Panc1 (cell line): ENCODE measurements at regions not wholly inside any gene's neighbourhood (a gene's known extent, or its start where the extent isn't known, plus 50 kb on each side); places are given as distances from the start of the nearest gene placed in this dataset.

Source experiments
- ATAC-seq: fragments of 200-7000 bp; cut with Tn5 transposase; 2 replicates; pipeline ENCODE4 v1.9.1; 2020; ENCODE audit warnings: mild to moderate bottlenecking, moderate library complexity
- BruUV-seq: library from RNA; stranded (reverse); fragments of 400-500 nt; replicated peaks from 2 replicates; lab custom pipeline; 2021; lab: Mats Ljungman, UMichigan
- CTCF ChIA-PET: fragments of 300-600 bp; sonication (Branson Sonifier 250); formaldehyde crosslinking; loops from one replicate; lab custom pipeline; 2022; ENCODE audit warnings: antibody characterized with exemption; lab: Charles Lee
- POLR2A ChIA-PET: fragments of 300-600 bp; sonication (Branson Sonifier 250); formaldehyde crosslinking; loops from one replicate; lab custom pipeline; 2022; ENCODE audit warnings: antibody characterized with exemption; lab: Charles Lee
- DNase-seq: peaks from one replicate; pipeline ENCODE4 v3.0.0-alpha.2; 2010; ENCODE audit warnings: low read depth, low spot score
- H3K27ac ChIP-seq: 2 replicates; pipeline ENCODE4 v1.5.1; 2011; ENCODE audit warnings: mild to moderate bottlenecking, low read length, inconsistent platforms
- H3K27me3 ChIP-seq: fragments of 200-500 bp; sonication (Bioruptor generic); 2 replicates; pipeline ENCODE4 v1.6.0; 2014; ENCODE audit warnings: low read length, inconsistent platforms; ENCODE audit not compliant: control insufficient read depth, insufficient read depth
- H3K36me3 ChIP-seq: fragments of 200-500 bp; sonication (Bioruptor generic); 2 replicates; pipeline ENCODE4 v1.5.1; 2014; ENCODE audit warnings: inconsistent platforms, mild to moderate bottlenecking, low read length, moderate library complexity; ENCODE audit not compliant: control insufficient read depth, insufficient read depth
- H3K4me1 ChIP-seq: 2 replicates; pipeline ENCODE4 v1.5.1; 2011; ENCODE audit warnings: inconsistent platforms, mild to moderate bottlenecking, low read length, moderate library complexity; ENCODE audit not compliant: control insufficient read depth, insufficient read depth
- H3K4me3 ChIP-seq, 2 experiments: 2 replicates each; pipeline ENCODE4 v1.5.1; 2011 to 2012; ENCODE audit warnings: low read depth in 2 of 2, low read length in 2 of 2, mild to moderate bottlenecking in 2 of 2, inconsistent platforms in 1 of 2, moderate library complexity in 1 of 2
- H3K9me3 ChIP-seq: fragments of 200-500 bp; sonication (Bioruptor generic); 2 replicates; pipeline ENCODE4 v1.5.1; 2014; ENCODE audit warnings: low read depth, mild to moderate bottlenecking, inconsistent platforms, low read length, moderate library complexity; ENCODE audit not compliant: control insufficient read depth, insufficient read depth
- CTCF ChIP-seq: fragments of 450-650 bp; IDR thresholded peaks from 2 replicates; pipeline ENCODE4 v1.5.1; 2017; ENCODE audit warnings: mild to moderate bottlenecking
- POLR2AphosphoS5 ChIP-seq: IDR thresholded peaks from 2 replicates; pipeline ENCODE4 v1.6.1; 2012; ENCODE audit warnings: mild to moderate bottlenecking, low read depth, low read length, moderate library complexity
- REST ChIP-seq, 2 experiments: IDR thresholded peaks; 2 replicates each; pipeline ENCODE4 v1.6.1; 2011 to 2012; ENCODE audit warnings: low read depth in 2 of 2, control low read depth in 1 of 2, low read length in 1 of 2, mild to moderate bottlenecking in 1 of 2, moderate library complexity in 1 of 2; ENCODE audit not compliant: insufficient read depth in 1 of 2
- SIN3A ChIP-seq: IDR thresholded peaks from 2 replicates; pipeline ENCODE4 v1.6.1; 2012; ENCODE audit warnings: low read depth, mild to moderate bottlenecking, low read length, moderate library complexity, borderline replicate concordance; ENCODE audit not compliant: insufficient read depth
- TCF7L2 ChIP-seq: IDR thresholded peaks from 2 replicates; pipeline ENCODE4 v1.6.1; 2011; ENCODE audit warnings: mild to moderate bottlenecking, low read depth, low read length, inconsistent platforms
- in situ Hi-C: cut with HindIII; loops from 2 replicates; pipeline ENCODE4 v1.10.0; 2016; ENCODE audit warnings: low sequenced_read_pairs, low pct_unique_long_range_greater_than_20kb
- intact Hi-C: fragments of 100-400 bp; cut with micrococcal nuclease; formaldehyde crosslinking; loops from one replicate; pipeline ENCODE4 v1.10.0; 2022; ENCODE audit not compliant: unreplicated experiment

GRCh38 chr10:65620404-65621048 is 1305.3 kb upstream of the LRRTM3 start:
- ChIA-PET POLR2A (no interaction called here), CTCF (no interaction called here)
- peaks cover 7% of the 10 kb centered on the region; the same call in 1 of the 2 replicates for H3K9me3 ChIP-seq
- no peaks in the 10 kb centered on the region for H3K4me1 ChIP-seq
- in situ Hi-C loops: no loop called here
- no peak overlapping the region for H3K27ac ChIP-seq
- no peaks in the 10 kb centered on the region for H3K36me3 ChIP-seq
- no peaks in the 10 kb centered on the region for H3K27me3 ChIP-seq
- no peak overlapping the region for H3K4me3 ChIP-seq
- no TSS peak for BruUV-seq
- ATAC-seq (no peak), DNase-seq (no peak)
- intact Hi-C loops: no loop called here
- no peak for TF ChIP-seq TCF7L2
- TF ChIP-seq REST (IDR thresholded peaks at IDR 0.05; ENCODE audit: insufficient read depth in 1 of 2, low read depth in 2 of 2, low read length in 1 of 2): no peak
- TF ChIP-seq CTCF: no peak
- no peak for TF ChIP-seq POLR2AphosphoS5
- no peak for TF ChIP-seq SIN3A

GRCh38 chr10:65622608-65623007 is 1303.2 kb upstream of the LRRTM3 start:
- Histone ChIP-seq H3K4me3 (no peak overlapping the region), H3K36me3 (no peaks in the 10 kb centered on the region), H3K27ac (no peak overlapping the region), H3K9me3 (peaks cover 4% of the 10 kb centered on the region; the same call in 1 of the 2 replicates), H3K27me3 (no peaks in the 10 kb centered on the region), H3K4me1 (no peaks in the 10 kb centered on the region)
- in situ Hi-C loops: no loop called here
- TF ChIP-seq SIN3A: no peak
- TF ChIP-seq TCF7L2: no peak
- no peak for TF ChIP-seq REST (IDR thresholded peaks at IDR 0.05; ENCODE audit: insufficient read depth in 1 of 2, low read depth in 2 of 2, low read length in 1 of 2)
- TF ChIP-seq CTCF: no peak
- no peak for TF ChIP-seq POLR2AphosphoS5
- no TSS peak for BruUV-seq
- ATAC-seq (no peak), DNase-seq (no peak)
- intact Hi-C loops: no loop called here
- POLR2A ChIA-PET: no interaction called here
- CTCF ChIA-PET: no interaction called here
